ENCODE measurements at regions not wholly inside any gene's neighbourhood (a gene's known extent, or its start where the extent isn't known, plus 50 kb on each side); places are given as distances from the start of the nearest gene placed in this dataset.
"Not testable (repeated sequence)": the region's sequence is repeated elsewhere in the genome, so short reads cannot be mapped to it uniquely, and the experiment has no call there.

- DNase-seq: no peak
These were observed 205.2 kb upstream of the DAB2 start for GRCh38 chr5:39629946-39630345.

GRCh38 chr5:39628348-39628747 lies 203.6 kb upstream of the DAB2 start:
- no peak for DNase-seq

GRCh38 chr5:39624890-39625289 lies 200.1 kb upstream of the DAB2 start:
- DNase-seq: no peak

GRCh38 chr5:39624268-39624886 lies 199.6 kb upstream of the DAB2 start:
- no peak for DNase-seq

GRCh38 chr5:39623291-39623865 lies 198.6 kb upstream of the DAB2 start:
- DNase-seq: no peak

GRCh38 chr5:39622281-39622680 lies 197.5 kb upstream of the DAB2 start:
- DNase-seq: no peak

- DNase-seq: no peak
These were observed 194.5 kb upstream of the DAB2 start for GRCh38 chr5:39619168-39619818.

GRCh38 chr5:39618391-39618790 lies 193.6 kb upstream of the DAB2 start:
- no peak for DNase-seq

GRCh38 chr5:39616131-39616530 lies 191.4 kb upstream of the DAB2 start:
- DNase-seq: no peak

GRCh38 chr5:39611076-39611475 lies 186.3 kb upstream of the DAB2 start:
- not testable (repeated sequence) for DNase-seq

GRCh38 chr5:39608024-39608423 lies 183.2 kb upstream of the DAB2 start:
- no peak for DNase-seq

GRCh38 chr5:39606591-39606990 lies 181.8 kb upstream of the DAB2 start:
- DNase-seq: no peak

- no peak for DNase-seq
These were observed 181.1 kb upstream of the DAB2 start for GRCh38 chr5:39605588-39606575.

GRCh38 chr5:39605145-39605544 lies 180.4 kb upstream of the DAB2 start:
- DNase-seq: no peak

- DNase-seq: no peak
These were observed 179.7 kb upstream of the DAB2 start for GRCh38 chr5:39604491-39604890.

- DNase-seq: no peak
These were observed 175.1 kb upstream of the DAB2 start for GRCh38 chr5:39599721-39600431.

GRCh38 chr5:39598661-39599248 lies 174.0 kb upstream of the DAB2 start:
- DNase-seq: no peak

- no peak for DNase-seq
These were observed 163.4 kb upstream of the DAB2 start for GRCh38 chr5:39588179-39588578.

- no peak for DNase-seq
These were observed 162.9 kb upstream of the DAB2 start for GRCh38 chr5:39587675-39588074.

GRCh38 chr5:39586185-39586584 lies 161.4 kb upstream of the DAB2 start:
- no peak for DNase-seq

GRCh38 chr5:39584927-39585326 lies 160.1 kb upstream of the DAB2 start:
- no peak for DNase-seq

All from NCI-H774 (cell line).